SK-N-SH (cell line): ENCODE measurements at regions not wholly inside any gene's neighbourhood (a gene's known extent, or its start where the extent isn't known, plus 50 kb on each side); places are given as distances from the start of the nearest gene placed in this dataset.

ENCODE experiments used
- ELF1 ChIP-seq: IDR thresholded peaks from 2 replicates; pipeline ENCODE4 v1.4.0; 2012
- EP300 ChIP-seq, 2 experiments: IDR thresholded peaks; 2 replicates each; pipeline versions ENCODE4 v1.4.0 to v1.6.1; 2012; ENCODE audit warnings: borderline replicate concordance in 1 of 2, low read depth in 1 of 2, low read length in 1 of 2
- EZH2phosphoT487 ChIP-seq: fragments of 200-600 bp; sonication (generic); IDR thresholded peaks from 2 replicates; pipeline ENCODE4 v1.6.1; 2017; ENCODE audit warnings: low read depth, mixed run types, mild to moderate bottlenecking, antibody characterized with exemption, moderate library complexity, borderline replicate concordance
- FOSL2 ChIP-seq: IDR thresholded peaks from 2 replicates; pipeline ENCODE4 v1.4.0; 2012; ENCODE audit warnings: low read depth, mild to moderate bottlenecking, moderate library complexity, borderline replicate concordance
- FOXJ3 ChIP-seq: sonication (generic); formaldehyde crosslinking; IDR thresholded peaks from 2 replicates; pipeline ENCODE4 v1.5.1; 2020; ENCODE audit warnings: mild to moderate bottlenecking, missing genetic modification reagents
- GATA2 ChIP-seq: sonication (generic); formaldehyde crosslinking; IDR thresholded peaks from 2 replicates; pipeline ENCODE4 v1.5.0; 2020; ENCODE audit warnings: mild to moderate bottlenecking, missing genetic modification reagents
- JUND ChIP-seq: IDR thresholded peaks from 2 replicates; pipeline ENCODE4 v1.4.0; 2012
- MEF2A ChIP-seq: IDR thresholded peaks from 2 replicates; pipeline ENCODE4 v1.4.0; 2012; ENCODE audit warnings: low read depth, borderline replicate concordance
- MXI1 ChIP-seq: IDR thresholded peaks from 2 replicates; pipeline ENCODE4 v1.6.1; 2012; ENCODE audit warnings: mild to moderate bottlenecking, low read depth, low read length, improper control_type of control experiment
- NFIC ChIP-seq: IDR thresholded peaks from 2 replicates; pipeline ENCODE4 v1.4.0; 2012; ENCODE audit warnings: borderline replicate concordance
- NRF1 ChIP-seq: IDR thresholded peaks from 2 replicates; pipeline ENCODE4 v1.6.1; 2012; ENCODE audit warnings: low read depth, mild to moderate bottlenecking, low read length
- POLR2AphosphoS5 ChIP-seq: IDR thresholded peaks from 2 replicates; pipeline ENCODE4 v1.6.1; 2012; ENCODE audit warnings: low read depth, low read length
- RCOR1 ChIP-seq: fragments of 150-350 bp; IDR thresholded peaks from 2 replicates; pipeline ENCODE4 v1.6.1; 2017; ENCODE audit warnings: antibody characterized with exemption, low read length
- RFX5 ChIP-seq: IDR thresholded peaks from 2 replicates; pipeline ENCODE4 v1.6.1; 2012; ENCODE audit warnings: mild to moderate bottlenecking, improper control_type of control experiment, low read length
- SMC3 ChIP-seq: IDR thresholded peaks from 2 replicates; pipeline ENCODE4 v1.6.1; 2012; ENCODE audit warnings: low read depth, low read length, improper control_type of control experiment
- TAF1 ChIP-seq: IDR thresholded peaks from 2 replicates; pipeline ENCODE4 v1.6.1; 2012; ENCODE audit warnings: low read depth, mild to moderate bottlenecking, low read length, moderate library complexity, borderline replicate concordance
- TCF12 ChIP-seq: IDR thresholded peaks from 2 replicates; pipeline ENCODE4 v1.4.0; 2012
- TEAD4 ChIP-seq: IDR thresholded peaks from 2 replicates; pipeline ENCODE4 v1.4.0; 2012; ENCODE audit warnings: mild to moderate bottlenecking, borderline replicate concordance; ENCODE audit not compliant: insufficient read depth
- YY1 ChIP-seq: IDR thresholded peaks from 2 replicates; pipeline ENCODE4 v1.4.0; 2012; ENCODE audit warnings: low read depth, mild to moderate bottlenecking
- TF ChIP-seq, protein P1 (sequence below): IDR thresholded peaks from 2 replicates; pipeline ENCODE4 v1.4.0; 2012; ENCODE audit warnings: low read depth, borderline replicate concordance
- TF ChIP-seq, protein P2 (sequence below): IDR thresholded peaks from 2 replicates; pipeline ENCODE4 v1.4.0; 2012; ENCODE audit warnings: low read depth
- TF ChIP-seq, protein P3 (sequence below): fragments of 150-350 bp; IDR thresholded peaks from 2 replicates; pipeline ENCODE4 v1.6.1; 2016; ENCODE audit warnings: mild to moderate bottlenecking, low read depth, low read length
- TF ChIP-seq, protein P4 (sequence below): IDR thresholded peaks from 2 replicates; pipeline ENCODE4 v1.4.0; 2012; ENCODE audit warnings: low read depth, borderline replicate concordance
- TF ChIP-seq, protein P5 (sequence below): IDR thresholded peaks from 2 replicates; pipeline ENCODE4 v1.6.1; 2012; ENCODE audit warnings: mild to moderate bottlenecking, low read depth, low read length, moderate library complexity

DNA sequence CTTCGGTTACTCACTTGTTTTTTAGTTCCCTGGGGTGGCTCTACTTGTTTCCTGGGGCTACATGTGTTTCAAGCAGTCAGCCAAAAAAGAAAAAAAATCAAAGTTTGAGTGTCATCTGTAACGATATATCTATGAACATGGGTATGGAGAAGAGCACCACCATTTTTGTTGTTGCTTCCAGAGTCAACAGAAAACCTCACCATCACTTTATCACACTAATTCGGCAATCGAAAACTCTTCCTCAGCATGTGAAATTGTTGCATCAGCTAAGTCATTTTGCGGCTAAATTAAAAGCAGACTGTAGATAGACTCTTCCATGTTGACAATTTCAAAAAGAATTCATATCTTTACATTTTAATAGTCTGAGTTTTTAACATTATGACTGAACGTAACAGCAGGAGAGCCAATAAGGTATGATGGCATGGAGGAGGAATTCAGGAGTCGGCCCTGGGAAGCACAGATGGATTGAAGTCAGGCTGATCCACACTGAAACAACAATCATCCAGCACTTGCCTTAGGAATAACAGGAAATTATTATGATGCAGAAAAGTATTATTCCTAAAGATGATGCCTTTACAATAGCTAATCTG, 455.7 kb upstream of the KLF6 start (continued):
- TF ChIP-seq, protein P1, sequence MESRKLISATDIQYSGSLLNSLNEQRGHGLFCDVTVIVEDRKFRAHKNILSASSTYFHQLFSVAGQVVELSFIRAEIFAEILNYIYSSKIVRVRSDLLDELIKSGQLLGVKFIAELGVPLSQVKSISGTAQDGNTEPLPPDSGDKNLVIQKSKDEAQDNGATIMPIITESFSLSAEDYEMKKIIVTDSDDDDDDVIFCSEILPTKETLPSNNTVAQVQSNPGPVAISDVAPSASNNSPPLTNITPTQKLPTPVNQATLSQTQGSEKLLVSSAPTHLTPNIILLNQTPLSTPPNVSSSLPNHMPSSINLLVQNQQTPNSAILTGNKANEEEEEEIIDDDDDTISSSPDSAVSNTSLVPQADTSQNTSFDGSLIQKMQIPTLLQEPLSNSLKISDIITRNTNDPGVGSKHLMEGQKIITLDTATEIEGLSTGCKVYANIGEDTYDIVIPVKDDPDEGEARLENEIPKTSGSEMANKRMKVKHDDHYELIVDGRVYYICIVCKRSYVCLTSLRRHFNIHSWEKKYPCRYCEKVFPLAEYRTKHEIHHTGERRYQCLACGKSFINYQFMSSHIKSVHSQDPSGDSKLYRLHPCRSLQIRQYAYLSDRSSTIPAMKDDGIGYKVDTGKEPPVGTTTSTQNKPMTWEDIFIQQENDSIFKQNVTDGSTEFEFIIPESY = no peak
- TF ChIP-seq YY1 (peak; percentile 49; the same call in 1 of the 2 replicates), EP300 (IDR thresholded peaks at IDR 0.05; ENCODE audit: borderline replicate concordance in 1 of 2, low read depth in 1 of 2, low read length in 1 of 2) (peak in 1 of 2 experiments; percentile 85; a peak in 2 of 4 replicates), ELF1 (no peak), EZH2phosphoT487 (no peak), FOSL2 (peak; percentile 75), TAF1 (no peak), GATA2 (CRISPR knock-in tag) (no peak), POLR2AphosphoS5 (no peak; the same call in 1 of the 2 replicates), TCF12 (peak; percentile 86; the same call in 1 of the 2 replicates), MEF2A (0 out of 2 replicates have a peak, but pooled peaks have one; percentile 47), FOXJ3 (no peak), JUND (peak; percentile 75), RFX5 (no peak), TEAD4 (peak; percentile 75), SMC3 (no peak), NRF1 (no peak), MXI1 (no peak), NFIC (peak; percentile 55; the same call in 1 of the 2 replicates), RCOR1 (no peak)
- TF ChIP-seq, protein P2, sequence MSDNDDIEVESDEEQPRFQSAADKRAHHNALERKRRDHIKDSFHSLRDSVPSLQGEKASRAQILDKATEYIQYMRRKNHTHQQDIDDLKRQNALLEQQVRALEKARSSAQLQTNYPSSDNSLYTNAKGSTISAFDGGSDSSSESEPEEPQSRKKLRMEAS = peak; percentile 66; the same call in 1 of the 2 replicates
- TF ChIP-seq, protein P3, sequence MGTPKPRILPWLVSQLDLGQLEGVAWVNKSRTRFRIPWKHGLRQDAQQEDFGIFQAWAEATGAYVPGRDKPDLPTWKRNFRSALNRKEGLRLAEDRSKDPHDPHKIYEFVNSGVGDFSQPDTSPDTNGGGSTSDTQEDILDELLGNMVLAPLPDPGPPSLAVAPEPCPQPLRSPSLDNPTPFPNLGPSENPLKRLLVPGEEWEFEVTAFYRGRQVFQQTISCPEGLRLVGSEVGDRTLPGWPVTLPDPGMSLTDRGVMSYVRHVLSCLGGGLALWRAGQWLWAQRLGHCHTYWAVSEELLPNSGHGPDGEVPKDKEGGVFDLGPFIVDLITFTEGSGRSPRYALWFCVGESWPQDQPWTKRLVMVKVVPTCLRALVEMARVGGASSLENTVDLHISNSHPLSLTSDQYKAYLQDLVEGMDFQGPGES = no peak
- TF ChIP-seq, protein P4, sequence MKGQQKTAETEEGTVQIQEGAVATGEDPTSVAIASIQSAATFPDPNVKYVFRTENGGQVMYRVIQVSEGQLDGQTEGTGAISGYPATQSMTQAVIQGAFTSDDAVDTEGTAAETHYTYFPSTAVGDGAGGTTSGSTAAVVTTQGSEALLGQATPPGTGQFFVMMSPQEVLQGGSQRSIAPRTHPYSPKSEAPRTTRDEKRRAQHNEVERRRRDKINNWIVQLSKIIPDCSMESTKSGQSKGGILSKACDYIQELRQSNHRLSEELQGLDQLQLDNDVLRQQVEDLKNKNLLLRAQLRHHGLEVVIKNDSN = no peak
- TF ChIP-seq, protein P5, sequence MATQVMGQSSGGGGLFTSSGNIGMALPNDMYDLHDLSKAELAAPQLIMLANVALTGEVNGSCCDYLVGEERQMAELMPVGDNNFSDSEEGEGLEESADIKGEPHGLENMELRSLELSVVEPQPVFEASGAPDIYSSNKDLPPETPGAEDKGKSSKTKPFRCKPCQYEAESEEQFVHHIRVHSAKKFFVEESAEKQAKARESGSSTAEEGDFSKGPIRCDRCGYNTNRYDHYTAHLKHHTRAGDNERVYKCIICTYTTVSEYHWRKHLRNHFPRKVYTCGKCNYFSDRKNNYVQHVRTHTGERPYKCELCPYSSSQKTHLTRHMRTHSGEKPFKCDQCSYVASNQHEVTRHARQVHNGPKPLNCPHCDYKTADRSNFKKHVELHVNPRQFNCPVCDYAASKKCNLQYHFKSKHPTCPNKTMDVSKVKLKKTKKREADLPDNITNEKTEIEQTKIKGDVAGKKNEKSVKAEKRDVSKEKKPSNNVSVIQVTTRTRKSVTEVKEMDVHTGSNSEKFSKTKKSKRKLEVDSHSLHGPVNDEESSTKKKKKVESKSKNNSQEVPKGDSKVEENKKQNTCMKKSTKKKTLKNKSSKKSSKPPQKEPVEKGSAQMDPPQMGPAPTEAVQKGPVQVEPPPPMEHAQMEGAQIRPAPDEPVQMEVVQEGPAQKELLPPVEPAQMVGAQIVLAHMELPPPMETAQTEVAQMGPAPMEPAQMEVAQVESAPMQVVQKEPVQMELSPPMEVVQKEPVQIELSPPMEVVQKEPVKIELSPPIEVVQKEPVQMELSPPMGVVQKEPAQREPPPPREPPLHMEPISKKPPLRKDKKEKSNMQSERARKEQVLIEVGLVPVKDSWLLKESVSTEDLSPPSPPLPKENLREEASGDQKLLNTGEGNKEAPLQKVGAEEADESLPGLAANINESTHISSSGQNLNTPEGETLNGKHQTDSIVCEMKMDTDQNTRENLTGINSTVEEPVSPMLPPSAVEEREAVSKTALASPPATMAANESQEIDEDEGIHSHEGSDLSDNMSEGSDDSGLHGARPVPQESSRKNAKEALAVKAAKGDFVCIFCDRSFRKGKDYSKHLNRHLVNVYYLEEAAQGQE = no peak
